IPS DF 19.7 (cell line): ENCODE measurements at regions not wholly inside any gene's neighbourhood (a gene's known extent, or its start where the extent isn't known, plus 50 kb on each side); places are given as distances from the start of the nearest gene placed in this dataset.
A peak's percentile ranks its signal among the peaks of the same experiment; 100 is the strongest.
"Not testable (repeated sequence)": the region's sequence is repeated elsewhere in the genome, so short reads cannot be mapped to it uniquely, and the experiment has no call there.

ENCODE experiments used
- DNase-seq: peaks from one replicate; pipeline ENCODE4 v3.0.0-alpha.2; 2013; ENCODE audit warnings: low read depth, low spot score

DNA sequence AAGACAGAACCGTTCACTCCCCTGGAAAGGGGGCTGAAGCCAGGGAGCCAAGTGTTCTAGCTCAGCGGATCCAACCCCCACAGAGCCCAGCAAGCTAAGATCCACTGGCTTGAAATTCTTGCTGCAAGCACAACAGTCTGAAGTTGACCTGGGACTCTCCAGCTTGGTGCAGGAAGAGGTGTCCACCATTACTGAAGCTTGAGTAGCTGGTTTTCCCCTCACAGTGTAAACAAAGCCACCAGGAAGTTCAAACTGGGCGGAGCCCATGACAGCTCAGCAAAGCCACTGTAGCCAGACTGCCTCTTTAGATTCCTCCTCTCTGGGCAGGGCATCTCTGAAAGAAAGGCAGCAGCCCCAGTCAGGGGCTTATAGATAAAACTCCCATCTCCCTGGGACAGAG is 132.8 kb upstream of the SPRED1 start:
- not testable (repeated sequence) for DNase-seq

GRCh38 chr15:38127306-38127771 is 125.3 kb upstream of the SPRED1 start:
- DNase-seq = no peak

GRCh38 chr15:38128341-38128781 is 124.3 kb upstream of the SPRED1 start:
- DNase-seq = no peak

GRCh38 chr15:38128921-38129320 is 123.7 kb upstream of the SPRED1 start:
- no peak for DNase-seq

DNA sequence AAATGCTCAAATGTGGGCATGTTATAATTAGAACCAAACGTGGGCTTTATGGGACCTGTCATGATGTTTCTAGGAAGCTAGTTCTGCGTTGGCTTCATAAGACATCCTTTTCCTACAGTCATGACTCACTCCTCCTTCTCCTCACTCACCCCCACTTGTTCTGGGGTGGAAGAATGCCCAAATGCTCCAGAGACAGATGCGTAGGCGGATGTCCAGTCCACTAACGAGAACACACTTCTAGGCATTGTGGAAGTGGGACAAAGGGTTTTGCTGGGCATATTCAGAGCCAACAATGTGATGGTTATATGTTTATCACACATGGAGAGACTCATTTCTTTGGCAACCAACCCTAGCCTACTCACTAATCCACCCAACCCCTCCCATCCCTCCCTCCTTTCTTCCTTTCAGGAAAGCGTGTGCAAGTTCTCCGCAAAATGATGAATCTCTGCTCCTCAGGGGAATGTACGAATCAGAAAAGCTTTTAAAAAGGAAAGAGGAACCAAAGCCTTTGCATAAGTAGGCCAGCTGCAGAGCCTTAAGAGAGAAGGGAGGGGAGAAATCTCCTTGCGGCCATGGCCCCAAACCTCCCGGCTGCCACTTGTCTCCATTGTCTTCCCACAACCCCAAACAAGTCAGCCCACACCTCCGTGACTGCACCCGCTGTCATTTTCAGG is 123.0 kb upstream of the SPRED1 start:
- no peak for DNase-seq

DNA sequence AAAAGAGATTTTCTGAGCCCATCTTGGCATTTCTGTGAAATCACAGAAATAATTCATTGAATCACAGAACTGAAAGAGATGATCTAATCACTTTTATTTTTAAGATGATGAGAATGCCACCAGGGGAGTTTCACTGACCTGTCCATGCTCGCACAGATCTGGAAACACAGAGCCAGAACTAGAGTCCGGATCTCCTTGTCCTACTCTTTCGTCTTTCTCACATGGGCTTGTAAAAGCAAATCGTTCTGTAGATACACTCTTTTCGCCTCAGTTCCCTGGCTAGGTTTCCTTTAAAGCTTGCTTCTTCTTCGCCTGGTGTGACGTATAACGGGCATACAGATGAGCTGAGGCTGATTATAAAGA is 122.5 kb upstream of the SPRED1 start:
- DNase-seq = no peak

- peak; percentile 5 for DNase-seq
Observed at GRCh38 chr15:38130740-38131498, 121.7 kb upstream of the SPRED1 start.

DNA sequence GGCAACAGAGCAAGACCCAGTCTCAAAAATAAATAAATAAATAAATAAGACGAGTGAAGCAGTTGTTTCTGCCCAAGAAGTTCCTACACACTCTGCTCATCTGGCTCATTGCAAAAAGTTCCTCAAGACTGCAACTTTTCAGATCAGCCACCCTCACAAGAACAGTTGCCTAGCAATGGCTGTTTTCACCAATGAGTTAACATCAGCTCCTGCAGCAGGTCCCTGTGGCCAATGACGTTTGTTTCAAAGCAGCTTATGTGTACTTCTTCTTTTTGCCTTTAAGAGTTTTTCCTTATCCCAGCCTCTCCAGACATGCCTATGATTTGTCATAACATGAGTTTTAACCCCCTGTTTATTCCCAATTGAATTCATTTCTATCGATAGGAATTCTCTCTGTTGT is 118.4 kb upstream of the SPRED1 start:
- DNase-seq = no peak

DNA sequence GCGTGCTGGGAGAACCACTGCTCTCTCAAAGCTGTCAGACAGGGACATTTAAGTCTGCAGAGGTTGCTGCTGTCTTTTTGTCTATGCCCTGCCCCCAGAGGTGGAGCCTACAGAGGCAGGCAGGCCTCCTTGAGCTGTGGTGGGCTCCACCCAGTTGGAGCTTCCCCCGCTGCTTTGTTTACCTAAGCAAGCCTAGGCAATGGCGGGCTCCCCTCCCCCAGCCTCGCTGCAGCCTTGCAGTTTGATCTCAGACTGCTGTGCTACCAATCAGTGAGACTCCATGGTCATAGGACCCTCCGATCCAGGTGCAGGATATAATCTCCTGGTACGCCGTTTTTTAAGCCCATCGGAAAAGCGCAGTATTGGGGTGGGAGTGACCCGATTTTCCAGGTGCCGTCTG is 110.4 kb upstream of the SPRED1 start:
- DNase-seq = not testable (repeated sequence)

DNA sequence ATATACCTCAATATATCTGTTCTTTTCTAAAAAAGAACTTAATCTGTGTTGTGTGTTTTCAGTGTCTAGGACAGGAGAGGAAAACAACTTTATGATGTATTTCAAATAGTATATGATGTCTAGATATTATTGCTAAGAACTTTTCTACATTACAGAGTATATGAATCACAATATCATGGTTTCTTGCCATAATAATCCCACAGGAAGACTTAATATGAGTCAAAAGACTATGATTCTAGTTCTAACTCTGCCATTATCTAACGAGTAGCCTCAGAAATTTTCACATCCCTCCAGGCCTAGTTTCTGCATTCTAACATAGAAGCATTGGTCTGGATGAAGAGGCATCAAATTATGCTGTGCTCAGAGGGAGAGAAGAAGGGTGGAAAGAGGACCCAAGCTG is 107.7 kb upstream of the SPRED1 start:
- DNase-seq = no peak

DNA sequence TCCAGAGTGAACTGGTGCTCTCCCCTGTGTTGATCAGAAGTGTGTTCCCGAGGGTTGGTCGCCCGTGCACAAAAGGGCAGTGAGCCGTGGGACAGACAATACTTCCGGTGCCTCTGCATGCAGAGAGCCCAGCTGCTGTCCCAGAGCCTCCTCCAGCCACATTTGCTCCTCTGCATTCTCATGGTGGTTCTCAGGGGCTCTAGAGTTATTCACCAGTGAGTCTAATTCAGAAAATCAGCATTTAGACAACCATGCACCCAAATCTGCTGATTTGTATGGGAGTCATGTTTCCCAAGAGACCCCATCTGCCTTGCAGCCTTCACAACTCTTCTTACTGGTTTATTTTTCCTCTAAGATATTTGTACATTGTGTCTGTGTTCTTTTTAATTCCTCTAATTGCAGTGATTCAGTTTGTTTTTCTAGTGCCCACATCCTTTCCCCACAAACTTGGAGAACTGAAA is 107.0 kb upstream of the SPRED1 start:
- no peak for DNase-seq

- no peak for DNase-seq
Observed at GRCh38 chr15:38147246-38147645, 105.4 kb upstream of the SPRED1 start.

DNA sequence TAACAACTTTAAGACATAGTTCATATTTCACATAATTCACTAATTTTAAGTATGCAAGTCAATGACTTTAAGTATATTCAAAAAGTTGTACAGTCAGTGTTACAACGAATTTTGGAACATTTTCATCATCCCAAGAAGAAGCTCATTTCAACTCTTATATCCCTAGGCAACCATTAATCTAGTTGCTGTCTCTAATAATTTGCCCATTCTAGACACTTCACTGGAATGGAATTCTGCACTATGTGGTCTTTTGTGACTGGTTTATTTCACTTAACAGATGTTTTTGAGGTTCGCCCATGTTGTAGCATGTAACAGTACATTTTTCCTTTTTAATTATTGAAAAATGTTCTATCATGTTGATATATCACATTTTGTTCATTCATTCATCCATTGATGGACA is 104.2 kb upstream of the SPRED1 start:
- DNase-seq = no peak

GRCh38 chr15:38149315-38149714 is 103.3 kb upstream of the SPRED1 start:
- no peak for DNase-seq

DNA sequence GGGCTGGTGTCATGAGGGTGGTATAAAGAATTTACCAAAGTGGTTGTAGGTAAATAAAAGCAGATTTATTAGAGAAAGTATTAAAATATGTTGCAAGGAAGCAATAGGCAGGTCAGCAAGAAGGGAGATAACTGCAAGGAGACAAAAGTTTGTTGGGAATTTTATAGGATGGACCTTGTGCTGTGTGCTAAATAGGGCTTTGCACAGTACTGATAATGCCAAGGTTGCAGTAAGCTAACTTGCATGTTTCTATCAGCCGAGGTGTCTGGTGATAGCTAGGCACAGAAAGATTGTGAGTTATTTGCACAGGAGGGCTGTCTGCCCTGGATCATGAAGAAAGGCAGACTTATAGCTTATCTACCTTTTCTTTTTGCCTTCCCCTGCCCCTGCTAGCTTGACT is 102.5 kb upstream of the SPRED1 start:
- DNase-seq = no peak

- DNase-seq = no peak
Observed at GRCh38 chr15:38150794-38151193, 101.8 kb upstream of the SPRED1 start.

GRCh38 chr15:38153781-38154180 is 98.9 kb upstream of the SPRED1 start:
- no peak for DNase-seq

- no peak for DNase-seq
Observed at GRCh38 chr15:38154255-38154654, 98.4 kb upstream of the SPRED1 start.

GRCh38 chr15:38154837-38155236 is 97.8 kb upstream of the SPRED1 start:
- no peak for DNase-seq

DNA sequence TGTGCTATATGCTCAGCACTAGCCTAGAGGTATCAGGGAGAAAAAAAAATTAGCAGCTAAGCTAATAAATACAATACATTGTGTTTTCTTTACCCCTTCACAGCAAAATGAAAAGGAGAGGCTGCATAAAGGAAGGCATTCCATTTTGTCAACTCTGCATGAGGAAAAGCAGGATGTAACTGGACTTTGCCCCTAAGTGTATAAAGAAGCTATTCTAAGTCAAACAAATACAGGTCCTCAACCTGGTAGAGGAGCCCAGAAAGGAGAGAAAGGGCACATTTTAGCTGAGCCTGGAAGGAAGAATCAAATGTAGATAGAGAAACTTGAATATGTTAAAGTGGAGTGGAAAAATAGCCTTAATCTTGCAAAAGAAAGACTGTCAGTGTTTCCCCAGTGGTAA is 89.0 kb upstream of the SPRED1 start:
- no peak for DNase-seq

DNA sequence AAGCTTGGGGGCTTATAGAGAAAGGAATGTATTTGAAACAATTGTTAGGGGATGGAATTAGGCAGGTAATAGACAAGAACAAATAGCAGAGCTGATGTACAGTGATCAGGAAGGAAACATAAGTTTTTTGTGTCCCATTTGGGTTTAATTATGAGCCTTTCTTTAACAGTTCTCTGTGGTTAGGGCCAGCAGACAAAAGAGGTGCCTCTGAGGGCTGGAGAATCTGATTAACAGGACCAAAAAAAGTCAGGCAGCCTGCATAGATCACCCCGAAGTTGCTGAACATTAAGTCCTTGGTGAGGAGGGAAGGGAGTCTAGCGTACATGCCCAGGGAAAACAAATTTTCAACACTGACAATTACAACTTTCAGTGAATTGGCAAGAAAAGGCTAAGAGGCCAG is 88.6 kb upstream of the SPRED1 start:
- no peak for DNase-seq

- DNase-seq = no peak
Observed at GRCh38 chr15:38164507-38164906, 88.1 kb upstream of the SPRED1 start.

DNA sequence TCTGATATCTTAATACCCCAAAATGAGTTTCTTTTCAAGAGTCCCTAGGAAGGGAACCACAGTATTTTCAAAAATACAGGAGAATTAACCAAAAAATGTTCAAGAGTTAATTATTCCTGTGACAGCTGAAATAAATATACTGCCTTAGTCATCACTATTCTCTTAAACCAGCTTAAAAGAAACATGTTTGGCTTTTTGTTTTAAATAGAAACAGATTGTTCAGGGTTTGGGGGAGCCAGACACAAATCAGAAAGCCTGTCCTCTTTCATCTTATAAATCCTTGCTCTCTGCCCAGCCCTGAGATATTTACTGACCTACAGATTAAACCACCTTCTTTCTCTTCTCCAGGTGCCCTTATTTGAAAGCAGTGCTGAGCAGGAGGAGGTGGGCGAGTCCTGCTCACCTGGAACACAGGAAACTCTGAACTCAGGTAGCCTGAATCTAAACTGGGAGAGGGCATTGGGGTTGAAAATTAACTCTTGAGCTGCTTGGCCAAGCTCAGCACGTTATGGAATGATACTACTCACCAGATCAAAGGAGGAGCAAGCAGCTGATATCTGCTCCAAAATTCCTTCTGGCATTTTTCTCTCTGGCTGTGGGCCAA is 84.1 kb upstream of the SPRED1 start:
- no peak for DNase-seq
